HEK293 (cell line): ENCODE measurements at regions not wholly inside any gene's neighbourhood (a gene's known extent, or its start where the extent isn't known, plus 50 kb on each side); places are given as distances from the start of the nearest gene placed in this dataset.

Experiments
- CTCF ChIP-seq: fragments of 450-650 bp; formaldehyde crosslinking; IDR thresholded peaks from 2 replicates; pipeline ENCODE4 v1.5.1; 2016; ENCODE audit warnings: missing biosample characterization, missing genetic modification characterization
- REST ChIP-seq: fragments of 450-650 bp; formaldehyde crosslinking; IDR thresholded peaks from 2 replicates; pipeline ENCODE4 v1.5.1; 2016; ENCODE audit warnings: missing biosample characterization, missing genetic modification characterization
- ZNF155 ChIP-seq: fragments of 450-650 bp; formaldehyde crosslinking; IDR thresholded peaks from 2 replicates; pipeline ENCODE4 v1.5.1; 2016; ENCODE audit warnings: missing biosample characterization, missing genetic modification characterization
- ZNF704 ChIP-seq: fragments of 450-650 bp; formaldehyde crosslinking; IDR thresholded peaks from 2 replicates; pipeline ENCODE4 v1.5.1; 2016; ENCODE audit warnings: missing biosample characterization, missing genetic modification characterization

GRCh38 chr19:32287811-32288227 is 57.6 kb upstream of the ZNF507 start:
- TF ChIP-seq CTCF (tag by site-specific recombination) (peak; percentile 93), ZNF704 (tag by site-specific recombination) (no peak), REST (tag by site-specific recombination) (no peak), ZNF155 (tag by site-specific recombination) (no peak)
